ENCODE measurements at regions not wholly inside any gene's neighbourhood (a gene's known extent, or its start where the extent isn't known, plus 50 kb on each side); places are given as distances from the start of the nearest gene placed in this dataset.
"Not testable (repeated sequence)": the region's sequence is repeated elsewhere in the genome, so short reads cannot be mapped to it uniquely, and the experiment has no call there.

DNA sequence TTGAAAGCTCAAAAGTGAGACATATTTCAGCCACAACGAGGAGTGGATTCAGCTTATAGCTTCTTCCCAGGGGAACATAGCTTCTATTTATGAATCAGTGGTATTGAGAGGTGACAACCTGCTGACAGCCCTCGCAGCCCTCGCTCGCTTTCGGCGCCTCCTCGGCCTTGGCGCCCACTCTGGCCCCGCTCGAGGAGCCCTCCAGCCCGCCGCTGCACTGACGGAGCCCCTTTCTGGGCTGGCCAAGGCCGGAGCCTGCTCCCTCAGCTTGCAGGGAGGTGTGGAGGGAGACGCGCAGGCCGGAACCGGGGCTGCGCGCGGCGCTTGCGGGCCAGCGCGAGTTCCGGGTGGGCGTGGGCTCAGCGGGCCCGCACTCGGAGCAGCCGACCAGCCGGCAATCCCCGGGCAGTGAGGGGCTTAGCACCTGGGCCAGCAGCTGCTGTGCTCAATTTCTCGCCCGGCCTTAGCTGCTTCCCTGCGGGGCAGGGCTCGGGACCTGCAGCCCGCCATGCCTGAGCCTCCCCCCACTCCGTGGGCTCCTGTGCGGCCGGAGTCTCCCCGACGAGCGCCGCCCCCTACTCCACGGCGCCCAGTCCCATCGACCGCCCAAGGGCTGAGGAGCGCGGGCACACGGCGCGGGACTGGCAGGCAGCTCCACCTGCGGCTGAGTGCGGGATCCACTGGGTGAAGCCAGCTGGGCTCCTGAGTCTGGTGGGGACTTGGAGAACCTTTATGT, 207.9 kb upstream of the RFX3 start:
- H3K27ac ChIP-seq, H3K4me3 ChIP-seq: not testable (repeated sequence)

DNA sequence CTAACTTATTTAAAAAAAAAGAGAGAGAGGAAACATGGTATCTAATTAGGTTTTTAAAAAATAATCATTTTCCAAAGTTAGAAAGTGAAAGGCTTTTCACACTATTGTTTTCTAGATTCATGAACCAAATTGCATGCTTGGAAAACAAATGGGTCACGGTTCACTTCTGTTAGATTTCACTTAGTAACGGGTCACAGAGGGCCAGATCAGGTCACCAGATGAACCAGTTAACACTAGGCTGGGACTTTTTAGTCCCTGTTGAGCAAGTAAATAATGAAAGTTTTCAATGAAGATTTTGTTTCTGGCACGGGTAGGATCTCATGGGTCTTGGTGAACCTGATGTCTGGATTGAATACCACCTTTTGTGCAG, 207.2 kb upstream of the RFX3 start:
- Histone ChIP-seq H3K4me3 (no peak overlapping the region), H3K27ac (peak overlapping the region in 2 of 21 experiments; percentile 7 to 36)

DNA sequence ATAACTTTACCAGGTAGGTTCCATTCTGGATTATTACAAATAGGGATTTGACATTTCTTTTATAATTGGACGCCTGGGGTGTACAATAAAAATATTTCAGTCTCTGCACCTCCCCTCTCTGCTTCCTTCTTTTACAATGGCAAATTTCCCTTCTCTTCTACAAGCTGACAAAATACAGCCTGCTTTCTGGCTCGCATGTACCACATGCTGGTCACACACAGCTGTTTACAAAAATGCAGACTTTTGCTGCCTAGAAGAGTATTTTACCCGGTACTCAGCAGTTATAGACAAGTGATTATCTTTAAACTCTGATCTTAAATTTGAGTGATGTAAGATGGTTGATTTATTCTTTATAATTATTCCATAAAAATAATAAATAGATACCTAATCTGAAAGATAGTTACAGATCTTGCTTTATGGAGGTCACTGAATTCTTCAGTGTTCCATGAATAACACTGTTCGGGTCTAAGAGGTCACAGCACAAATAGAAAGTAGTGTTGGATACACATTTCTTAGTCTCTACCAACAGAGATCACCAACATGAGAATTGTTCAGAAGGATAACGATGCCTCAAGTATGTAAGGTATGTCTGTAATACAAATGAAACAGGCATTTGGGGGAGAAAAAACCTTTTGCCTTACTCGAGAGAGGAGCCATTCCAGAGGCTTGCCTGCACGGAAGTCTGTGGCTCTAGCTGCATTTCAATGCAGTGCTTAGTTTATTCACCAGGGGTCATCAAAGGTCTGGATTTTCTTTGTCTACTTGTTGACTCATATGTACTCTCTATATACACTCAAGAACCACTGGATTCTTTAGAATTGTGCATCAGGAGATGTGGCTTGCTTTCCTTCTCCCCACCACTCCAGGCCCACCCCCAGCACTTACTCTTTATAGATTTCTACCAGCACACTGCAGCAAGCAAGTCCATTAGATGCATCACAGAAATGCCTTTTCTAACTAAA, 206.6 kb upstream of the RFX3 start:
- Histone ChIP-seq H3K27ac (peak overlapping the region in 5 of 21 experiments; percentile 7 to 39 (median 27)), H3K4me3 (no peak overlapping the region)

DNA sequence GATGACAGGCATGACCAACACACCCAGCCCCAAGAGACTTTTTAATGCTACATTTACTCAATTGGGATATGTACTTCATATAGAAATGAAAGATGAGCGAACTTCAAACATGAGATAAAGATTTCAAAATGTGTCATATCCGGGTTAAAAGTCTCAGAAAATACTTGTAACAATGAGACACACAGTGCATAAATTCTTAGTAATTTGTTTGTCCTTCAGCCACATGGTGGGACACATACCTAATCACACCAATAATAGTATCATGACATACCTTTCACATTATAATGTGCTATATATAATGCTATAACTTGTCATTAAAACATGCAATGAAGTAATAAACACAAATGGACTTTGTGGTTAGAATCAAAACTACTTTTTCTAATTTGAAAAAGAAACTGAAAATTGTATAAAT, 204.7 kb upstream of the RFX3 start:
- no peak overlapping the region for H3K27ac ChIP-seq

DNA sequence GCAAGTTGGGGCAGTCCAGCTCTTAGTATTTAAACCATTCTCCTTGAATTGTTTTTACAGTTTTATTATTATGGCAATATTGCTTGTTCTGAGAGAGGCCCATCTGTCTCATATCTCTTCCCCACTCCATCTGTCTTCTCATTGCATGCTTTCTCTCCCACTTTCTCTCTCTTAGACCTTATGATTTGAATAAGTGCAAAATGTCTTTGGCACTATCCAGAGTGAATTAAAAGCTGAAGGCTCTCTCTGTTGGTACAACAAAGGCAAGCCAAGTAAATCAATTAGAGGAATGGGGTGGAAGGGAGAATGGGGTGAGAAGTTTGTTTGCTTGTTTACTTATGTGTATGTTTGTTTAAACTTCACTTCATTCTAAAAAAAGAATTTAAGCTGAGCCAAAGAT, 195.3 kb upstream of the RFX3 start:
- Histone ChIP-seq H3K4me3 (no peak overlapping the region), H3K27ac (no peak overlapping the region)

More for the DNA sequence above, 204.7 kb upstream of the RFX3 start:
- H3K4me3 ChIP-seq, result no peak overlapping the region

DNA sequence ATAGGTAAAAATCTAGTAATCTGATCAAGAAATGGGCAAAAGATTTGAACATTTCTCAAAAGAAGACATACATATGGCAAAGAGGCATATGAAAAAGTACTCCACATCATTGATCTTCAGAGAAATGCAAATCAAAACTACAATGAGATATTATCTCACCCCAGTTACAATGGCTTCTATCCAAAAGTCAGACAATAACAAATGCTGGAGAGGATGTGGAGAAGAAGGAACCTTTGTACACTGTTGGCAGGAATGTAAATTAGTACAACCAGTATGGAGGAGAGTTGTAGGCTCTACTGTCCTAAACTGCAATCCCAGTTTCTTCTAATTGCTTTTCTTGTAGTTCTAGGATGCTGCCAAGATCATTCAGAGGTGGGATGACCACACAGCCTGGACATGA, 193.5 kb upstream of the RFX3 start:
- no peak overlapping the region for H3K27ac ChIP-seq
- no peak overlapping the region for H3K4me3 ChIP-seq

DNA sequence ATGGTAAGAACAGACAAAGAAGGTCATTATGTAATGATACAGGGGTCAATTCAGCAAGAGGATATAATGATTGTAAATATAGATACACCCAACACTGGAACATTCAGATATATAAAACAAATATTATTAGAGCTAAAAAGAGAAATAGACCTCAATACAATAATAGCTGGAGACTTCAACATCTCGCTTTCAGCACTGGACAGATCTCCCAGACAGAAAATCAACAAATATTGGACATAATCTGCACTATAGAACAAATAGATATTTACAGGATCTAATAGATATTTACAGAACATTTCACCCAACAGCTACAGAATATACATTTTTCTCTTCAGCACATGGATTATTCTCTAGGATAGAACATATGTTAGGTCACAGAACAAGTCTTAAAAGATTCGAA, 190.6 kb upstream of the RFX3 start:
- Histone ChIP-seq H3K4me3 (no peak overlapping the region), H3K27ac (no peak overlapping the region)

DNA sequence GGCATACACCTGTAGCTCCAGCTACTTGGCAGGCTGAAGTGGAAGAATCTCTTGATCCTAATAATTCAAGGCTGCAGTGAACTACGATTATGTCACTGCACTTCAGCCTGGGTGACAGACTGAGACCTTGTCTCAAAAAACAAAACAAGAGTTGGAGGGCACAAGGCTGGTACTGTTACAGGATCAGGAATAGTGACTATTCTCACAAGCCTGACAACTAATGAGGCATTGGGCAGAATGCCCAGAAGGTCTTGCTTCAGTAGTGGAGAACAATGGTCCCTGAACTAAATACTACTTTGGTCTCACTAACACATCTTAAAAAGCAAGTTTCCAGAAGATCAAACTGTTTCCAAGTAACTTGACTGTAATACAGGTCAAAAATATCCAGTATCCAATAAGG, 182.9 kb upstream of the RFX3 start:
- no peak overlapping the region for H3K27ac ChIP-seq
- H3K4me3 ChIP-seq, result no peak overlapping the region

DNA sequence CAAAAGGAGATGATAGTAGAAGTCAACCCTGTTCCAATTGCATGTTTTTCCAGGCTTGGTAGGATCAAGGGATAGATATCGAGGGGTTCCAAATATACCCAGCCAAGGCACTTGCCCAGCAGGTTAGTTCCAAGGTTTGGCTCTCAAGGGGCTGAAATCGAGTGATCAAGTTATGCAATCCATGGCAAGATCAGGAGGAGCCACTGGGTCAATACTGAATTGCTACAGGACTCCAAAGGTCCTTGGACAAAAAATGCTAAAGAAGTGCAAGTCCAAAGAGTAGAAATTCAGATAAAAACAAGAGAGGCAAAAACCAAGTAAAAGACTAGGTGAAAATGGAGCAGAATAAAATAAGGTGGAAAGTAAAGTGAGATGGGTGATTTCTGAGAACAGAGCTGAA, 179.1 kb upstream of the RFX3 start:
- H3K27ac ChIP-seq, result no peak overlapping the region
- H3K4me3 ChIP-seq, result no peak overlapping the region

DNA sequence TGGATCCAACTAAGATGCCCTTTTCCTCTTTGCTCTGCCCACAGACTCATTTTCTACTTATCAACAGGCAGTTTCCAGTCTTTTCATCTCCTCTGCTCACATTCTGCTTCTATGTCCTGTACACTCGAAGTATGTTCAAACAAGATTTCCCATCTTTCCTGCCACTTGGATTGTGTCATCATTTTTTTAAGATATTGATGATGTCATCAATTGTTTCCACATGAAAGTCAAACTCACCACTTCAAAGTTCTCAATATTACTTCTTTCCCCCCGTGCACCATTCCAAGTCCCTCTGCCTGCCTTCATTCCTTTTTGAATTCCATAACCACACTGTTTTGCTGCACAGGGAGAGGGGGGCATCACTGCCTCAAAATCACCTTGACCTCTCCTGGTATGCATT, 175.0 kb upstream of the RFX3 start:
- no peak overlapping the region for H3K27ac ChIP-seq
- H3K4me3 ChIP-seq, result no peak overlapping the region

DNA sequence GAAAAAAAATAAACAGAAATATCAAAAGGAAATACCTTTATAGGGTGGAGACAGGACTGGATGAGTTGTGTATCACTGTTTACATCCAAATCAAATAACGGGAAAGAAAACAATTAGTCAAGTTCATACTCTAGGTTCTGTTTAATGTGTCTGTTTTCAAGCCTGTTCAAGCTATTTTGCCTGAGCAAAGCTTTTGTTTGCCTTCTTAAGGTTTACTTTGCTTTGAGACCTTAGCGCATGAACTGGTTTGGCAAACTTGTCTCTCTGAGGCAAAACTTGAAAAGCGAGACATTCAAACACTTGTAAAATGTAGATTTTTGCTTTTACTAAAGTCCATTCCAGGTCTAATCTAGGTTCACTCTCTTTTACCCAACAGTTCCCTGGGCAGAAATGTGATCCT, 174.1 kb upstream of the RFX3 start:
- no peak overlapping the region for H3K4me3 ChIP-seq
- H3K27ac ChIP-seq, result no peak overlapping the region

DNA sequence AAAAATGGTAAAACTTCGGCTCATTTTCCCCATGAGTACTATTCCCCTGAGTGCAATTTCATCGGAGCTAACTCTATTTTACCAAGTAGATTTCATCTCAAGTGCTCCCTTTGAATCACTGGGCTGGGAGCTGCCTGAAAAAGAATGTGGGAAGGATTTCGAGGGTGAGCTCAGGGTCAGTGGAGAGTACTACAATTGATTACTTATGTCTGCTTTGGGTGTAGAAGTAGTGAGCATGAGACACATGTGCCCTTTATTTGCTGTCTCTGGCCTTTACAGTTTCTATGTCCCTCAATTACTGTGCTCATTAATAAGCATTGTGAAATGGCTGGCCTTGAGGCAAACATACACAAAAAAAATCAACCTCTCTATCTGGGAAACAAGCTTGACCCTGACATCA, 172.7 kb upstream of the RFX3 start:
- H3K27ac ChIP-seq, result no peak overlapping the region
- no peak overlapping the region for H3K4me3 ChIP-seq

DNA sequence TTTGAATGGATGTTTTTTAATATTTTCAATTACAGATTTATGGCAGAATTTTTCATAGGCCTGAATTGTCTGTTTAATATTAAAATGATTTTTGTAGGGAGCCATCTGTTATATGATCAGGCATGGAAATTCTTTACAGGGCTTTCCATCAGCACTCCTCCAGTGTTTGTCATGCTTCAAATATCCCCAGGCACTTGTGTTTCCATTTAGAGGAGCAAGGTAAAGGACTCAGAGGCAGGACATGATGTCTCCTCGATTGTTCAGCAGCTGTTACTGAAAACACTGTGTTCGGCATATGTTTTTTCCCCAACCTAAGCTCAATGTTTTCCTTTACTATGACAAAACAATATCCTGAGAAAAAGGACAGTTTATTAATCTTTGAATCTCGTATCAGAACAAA, 172.3 kb upstream of the RFX3 start:
- no peak overlapping the region for H3K27ac ChIP-seq
- H3K4me3 ChIP-seq, result no peak overlapping the region

DNA sequence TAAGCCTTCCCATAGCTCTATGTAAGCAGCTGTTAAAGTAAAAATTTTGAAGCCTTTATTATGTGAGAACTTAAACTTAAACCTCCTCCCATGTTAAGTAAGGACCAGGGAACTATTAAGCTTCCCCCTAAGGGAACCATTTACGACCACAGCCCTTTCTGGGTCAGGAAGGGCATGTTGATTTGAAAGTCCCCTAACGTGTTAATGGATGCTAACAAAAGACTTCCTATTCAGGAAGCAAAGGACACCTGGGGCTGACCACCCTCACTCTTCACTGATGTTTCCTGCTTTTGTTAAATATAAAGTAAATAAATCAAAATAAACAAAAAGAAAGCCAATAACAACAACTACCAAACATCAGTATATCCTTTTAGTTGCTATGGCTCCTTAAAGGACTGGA, 170.6 kb upstream of the RFX3 start:
- Histone ChIP-seq H3K4me3 (no peak overlapping the region), H3K27ac (no peak overlapping the region)

DNA sequence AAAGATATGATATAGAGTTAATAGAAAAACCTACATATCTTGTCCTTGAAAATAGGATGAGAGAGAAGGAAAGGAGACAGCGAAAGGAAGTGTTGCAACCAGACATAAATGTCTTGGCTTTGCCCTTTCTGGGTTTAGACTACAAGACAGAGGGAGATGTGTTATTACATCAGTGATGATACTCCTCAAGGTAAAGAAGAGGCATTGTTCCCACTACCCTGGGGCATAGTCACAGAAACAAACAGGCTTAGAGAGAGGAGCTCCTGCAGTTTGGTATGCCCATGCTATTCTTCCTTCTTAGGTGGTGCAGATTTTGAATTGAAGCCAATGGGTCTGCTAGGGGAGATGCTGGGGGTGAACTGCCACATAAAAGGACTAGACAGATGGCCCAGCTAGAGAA, 166.8 kb upstream of the RFX3 start:
- H3K4me3 ChIP-seq, result no peak overlapping the region

DNA sequence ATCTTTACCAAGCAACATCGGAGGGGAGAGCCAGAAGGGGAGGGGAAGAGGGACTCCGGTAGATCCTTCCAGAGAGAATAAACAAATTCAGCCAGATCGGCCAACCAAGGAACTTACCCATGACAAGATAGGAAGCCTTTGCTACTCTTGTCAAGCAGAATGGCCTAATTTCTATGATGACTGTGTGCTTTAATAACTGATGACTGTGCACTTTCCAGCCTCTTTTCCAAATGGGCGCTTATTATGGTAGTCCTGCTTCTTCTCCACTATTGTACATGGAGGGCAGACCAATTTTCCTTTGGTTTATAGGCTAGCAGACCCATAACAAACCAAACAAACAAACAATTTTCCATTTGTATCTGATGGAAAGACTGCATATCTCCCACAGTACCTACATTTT, 163.8 kb upstream of the RFX3 start:
- H3K27ac ChIP-seq, result no peak overlapping the region
- H3K4me3 ChIP-seq, result no peak overlapping the region

More for the DNA sequence above, 166.8 kb upstream of the RFX3 start:
- no peak overlapping the region for H3K27ac ChIP-seq

DNA sequence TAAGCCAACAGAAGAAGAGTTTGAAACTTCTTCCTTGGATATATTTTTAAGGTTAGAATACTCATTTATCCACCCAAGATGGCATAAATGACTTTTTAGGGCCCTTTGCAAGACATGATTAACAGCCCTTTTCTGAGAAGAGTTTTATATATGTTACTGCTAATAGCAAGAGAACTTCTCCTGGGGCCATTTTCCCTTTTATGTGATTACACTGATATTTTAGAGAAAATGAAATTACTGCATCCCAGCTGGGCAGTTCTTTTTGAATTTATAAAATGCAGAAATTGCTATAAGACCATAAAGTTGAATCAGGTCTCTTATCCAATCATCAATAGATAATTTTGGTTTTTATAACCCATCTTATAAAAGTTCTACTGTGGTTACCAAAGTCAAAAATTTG, 161.3 kb upstream of the RFX3 start:
- H3K27ac ChIP-seq, result no peak overlapping the region
- H3K4me3 ChIP-seq, result no peak overlapping the region

DNA sequence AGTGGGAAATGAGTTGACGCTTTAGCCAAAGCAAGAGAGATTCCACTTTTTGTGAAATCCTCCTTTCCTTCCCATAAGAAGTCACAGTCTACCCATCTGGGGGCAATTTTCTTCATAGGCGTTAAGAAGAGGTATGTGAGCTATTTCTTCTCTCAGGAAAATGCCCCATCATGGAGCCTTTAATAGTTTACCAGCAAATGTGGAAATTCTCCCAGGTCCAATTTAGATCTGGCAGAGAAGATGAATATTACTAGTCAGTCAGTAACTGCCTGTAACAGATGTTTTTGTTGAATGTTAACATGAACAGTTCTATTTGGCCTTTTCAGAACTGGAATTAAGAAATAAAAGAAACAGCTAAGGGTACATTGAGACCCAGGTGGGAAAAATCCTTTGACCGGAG, 156.4 kb upstream of the RFX3 start:
- Histone ChIP-seq H3K27ac (no peak overlapping the region), H3K4me3 (no peak overlapping the region)

DNA sequence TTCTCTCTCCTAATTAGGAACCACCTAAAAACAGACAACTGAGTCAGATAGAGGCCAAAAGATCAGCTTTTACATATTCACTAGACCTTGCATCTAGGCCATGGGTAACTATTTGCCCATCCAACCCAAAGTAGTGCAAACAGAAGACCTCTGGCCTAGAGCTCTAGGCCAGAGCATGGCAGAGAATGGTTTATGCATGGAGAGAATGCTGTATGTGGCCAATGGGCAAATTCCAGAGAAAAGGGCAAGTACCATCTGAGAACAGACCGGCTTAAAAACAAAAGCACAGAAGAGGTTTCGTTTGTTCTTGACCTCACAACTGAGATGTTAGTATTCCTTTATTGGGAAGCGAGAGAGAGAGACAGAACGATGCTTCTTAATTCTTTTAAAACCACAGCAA, 151.7 kb upstream of the RFX3 start:
- H3K27ac ChIP-seq, result no peak overlapping the region
- no peak overlapping the region for H3K4me3 ChIP-seq

DNA sequence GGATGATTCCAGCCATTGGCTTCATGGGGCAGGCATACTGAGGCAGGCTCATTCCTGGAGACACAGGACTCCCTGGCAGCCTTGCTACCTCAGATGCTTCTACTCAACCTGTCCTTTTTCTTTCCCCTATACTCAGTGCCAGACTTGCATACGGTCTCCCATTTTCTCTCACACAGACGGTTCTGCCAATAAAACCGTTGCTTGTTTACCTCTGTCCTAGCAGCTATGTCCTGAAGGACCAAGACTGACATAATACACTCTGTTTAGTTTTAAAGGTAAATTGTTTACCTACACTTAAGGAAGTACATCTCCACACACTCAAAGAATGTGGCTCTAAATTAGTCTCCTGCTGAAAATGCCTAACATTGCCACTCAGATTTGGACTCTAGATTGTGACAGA, 151.0 kb upstream of the RFX3 start:
- Histone ChIP-seq H3K27ac (no peak overlapping the region), H3K4me3 (no peak overlapping the region)

DNA sequence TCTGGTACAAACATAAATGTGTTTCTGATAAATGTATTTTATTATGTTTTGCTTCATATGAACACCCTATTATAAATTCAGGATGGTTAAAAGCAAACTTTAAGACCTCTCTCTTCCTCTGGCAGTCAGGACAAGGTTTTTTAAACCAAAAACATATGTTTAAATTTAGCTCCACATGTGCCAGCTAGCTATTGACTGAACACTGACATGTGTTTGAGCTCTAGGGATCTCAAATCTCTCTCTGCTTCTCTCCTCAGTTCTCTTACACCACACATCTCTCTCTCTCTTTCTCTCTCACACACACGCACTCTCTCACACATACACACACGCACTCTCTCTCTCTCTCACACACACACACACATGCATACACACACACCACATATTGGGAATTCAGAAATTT, 150.1 kb upstream of the RFX3 start:
- Histone ChIP-seq H3K27ac (no peak overlapping the region), H3K4me3 (no peak overlapping the region)

Data from skin epidermis (tissue), 12 donors.